Activated CD4-positive, CD25-positive, alpha-beta regulatory T cell (primary cell): ENCODE measurements at regions not wholly inside any gene's neighbourhood (a gene's known extent, or its start where the extent isn't known, plus 50 kb on each side); places are given as distances from the start of the nearest gene placed in this dataset.
"Not testable (repeated sequence)": the region's sequence is repeated elsewhere in the genome, so short reads cannot be mapped to it uniquely, and the experiment has no call there.

Experiments used
- DNase-seq, 4 experiments: peaks; one replicate each; lab custom pipeline; 2025; lab: John Stamatoyannopoulos, UW

DNA sequence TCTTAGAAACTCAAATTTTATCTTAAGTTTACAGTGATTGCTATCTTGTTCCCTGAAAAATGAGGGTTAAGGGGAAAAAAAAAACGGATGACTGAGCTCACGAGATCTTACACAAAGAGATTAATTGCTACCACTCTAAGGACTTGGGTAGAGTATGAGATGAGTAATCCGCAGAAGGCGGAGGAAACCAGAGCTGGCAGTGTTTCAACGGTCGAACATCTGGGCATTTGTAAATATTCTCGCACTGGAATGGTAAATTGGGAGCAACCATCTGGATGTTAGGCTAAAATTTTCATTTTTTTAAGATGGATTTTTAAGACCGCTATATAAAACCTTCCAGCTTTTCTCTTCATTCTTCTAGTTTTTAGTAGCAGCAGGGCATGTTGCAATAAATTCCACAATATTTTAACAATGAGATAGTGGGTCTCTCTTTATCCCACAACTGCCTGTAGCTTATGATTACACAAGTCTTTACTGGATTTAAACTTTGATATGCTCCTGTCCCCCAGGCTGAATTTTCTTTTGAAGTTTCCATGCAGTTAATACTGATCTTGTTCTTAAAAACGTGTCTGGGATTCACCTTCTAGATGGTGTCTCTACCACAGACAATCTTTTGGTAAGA, 1324.1 kb downstream of the AACS start:
- DNase-seq, result no peak

DNA sequence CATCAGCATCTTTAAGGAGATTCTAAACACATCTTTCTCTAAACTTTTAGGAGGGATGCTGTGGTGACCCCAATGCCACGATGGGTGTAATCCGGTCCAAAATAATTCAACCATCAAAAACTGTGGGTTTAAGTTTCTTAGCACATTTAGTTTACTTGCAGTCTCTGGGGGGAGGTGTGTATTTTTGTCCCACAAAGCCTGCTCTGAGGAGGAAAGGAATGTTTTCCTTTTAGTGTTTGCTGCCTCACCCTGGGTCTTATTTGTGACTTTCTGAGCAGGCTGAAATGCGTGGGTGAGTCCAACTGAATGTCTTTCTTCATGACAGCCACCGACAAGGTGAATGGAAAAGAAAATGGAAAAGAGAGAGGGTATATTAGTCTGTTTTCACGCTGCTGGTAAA, 1324.7 kb downstream of the AACS start:
- DNase-seq, result no peak

DNA sequence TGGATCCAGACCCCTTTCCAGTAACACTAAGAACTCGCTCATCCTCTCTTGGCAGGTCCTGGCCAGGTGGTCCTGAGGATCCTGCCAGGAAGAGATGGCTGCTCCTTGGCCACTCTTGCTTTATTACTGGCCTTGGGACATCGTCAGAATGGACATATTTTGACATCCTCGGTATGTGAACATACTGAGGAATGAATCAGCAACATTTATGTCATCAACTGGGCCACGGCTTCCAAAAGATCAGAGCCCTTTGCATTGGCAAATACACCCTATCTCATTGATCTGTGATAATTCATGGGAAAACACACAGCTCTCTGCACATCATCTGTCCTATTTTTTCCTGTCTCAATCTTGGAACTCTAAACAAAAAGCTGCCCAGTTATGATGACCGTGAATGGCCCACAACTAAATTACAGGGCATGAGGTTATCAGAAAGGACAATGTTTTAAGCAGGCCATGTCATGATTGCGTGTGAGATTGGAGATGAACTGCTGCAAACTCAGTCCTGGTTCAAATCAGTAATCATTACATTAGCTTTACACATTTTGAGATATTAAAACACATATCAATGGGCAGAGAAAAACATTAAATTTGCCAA, 1325.8 kb downstream of the AACS start:
- no peak for DNase-seq

DNA sequence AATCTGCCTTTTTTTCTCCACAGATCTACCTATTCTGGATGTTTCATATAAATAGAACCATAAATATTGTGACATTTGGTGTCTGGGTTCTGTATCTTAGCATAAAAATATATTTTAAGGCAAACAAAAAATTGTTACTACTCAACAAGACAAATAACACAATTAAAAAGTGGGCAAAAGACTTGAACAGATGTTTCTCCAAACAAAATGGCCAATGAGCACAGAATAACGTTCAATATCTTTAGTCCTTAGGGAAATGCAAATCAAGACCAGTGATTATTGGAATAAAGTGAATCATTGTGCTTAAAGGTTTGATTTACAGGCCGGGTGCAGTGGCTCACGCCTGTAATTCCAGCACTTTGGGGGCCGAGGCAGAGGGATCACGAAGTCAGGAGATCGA, 1331.3 kb downstream of the AACS start:
- no peak for DNase-seq

DNA sequence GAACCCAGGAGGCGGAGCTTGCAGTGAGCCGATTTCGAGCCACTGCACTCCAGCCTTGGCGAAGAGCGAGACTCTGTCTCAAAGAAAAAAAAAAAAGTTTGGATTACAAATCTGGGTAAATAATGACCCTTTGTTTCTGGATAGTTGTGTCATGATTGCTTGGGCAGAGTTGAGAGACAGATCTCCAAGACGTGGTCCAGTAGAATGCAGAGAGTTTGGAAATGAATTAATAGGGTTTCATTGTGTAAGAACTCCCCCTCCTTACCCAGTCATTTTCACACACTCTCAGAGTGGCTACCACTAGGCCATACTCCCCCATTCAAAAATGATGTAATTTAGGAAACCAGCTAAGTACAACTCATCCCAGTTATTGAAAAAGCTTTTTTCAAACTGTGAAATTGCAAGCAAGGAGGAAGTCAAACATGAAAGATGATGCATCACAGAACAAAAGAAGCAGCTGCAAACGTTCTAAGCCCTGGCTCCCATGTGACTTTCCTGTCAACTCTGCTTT, 1331.9 kb downstream of the AACS start:
- no peak for DNase-seq

DNA sequence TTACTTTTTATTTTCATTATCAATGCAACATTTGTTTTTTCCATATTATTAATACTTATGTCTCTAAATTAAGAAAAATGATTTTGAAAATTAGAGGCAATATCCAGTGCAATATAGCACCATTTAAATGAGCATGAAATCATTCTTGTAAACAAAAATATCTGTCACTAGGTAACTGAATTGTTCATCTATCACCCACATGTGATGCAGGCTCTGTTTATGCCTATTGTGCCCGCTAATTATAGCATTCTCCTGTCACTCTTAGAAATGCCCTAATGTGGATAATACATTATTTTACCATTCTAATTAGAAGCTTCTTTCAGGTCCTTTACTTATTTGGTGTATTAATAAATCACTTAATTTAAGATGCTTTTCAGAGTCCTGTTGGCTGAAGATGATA, 1332.4 kb downstream of the AACS start:
- no peak for DNase-seq

DNA sequence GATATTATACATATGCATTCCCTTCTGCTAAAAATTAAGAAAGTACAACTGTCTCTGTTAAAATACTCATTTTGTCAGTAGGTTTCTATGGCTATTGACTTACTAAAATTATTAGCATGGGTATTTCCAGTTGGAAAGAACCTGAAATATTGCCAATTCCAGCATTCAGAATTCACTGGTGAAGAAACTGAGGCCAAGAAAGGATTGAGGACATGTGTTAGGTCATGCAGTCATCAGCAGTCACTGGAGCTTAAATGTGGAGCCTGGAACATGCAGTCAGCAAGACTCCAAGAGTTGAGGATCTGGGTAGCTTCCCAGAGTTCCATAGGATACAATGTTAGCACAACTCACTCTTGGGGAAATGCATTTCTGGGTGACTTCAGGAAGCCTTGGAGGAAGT, 1335.6 kb downstream of the AACS start:
- no peak for DNase-seq

DNA sequence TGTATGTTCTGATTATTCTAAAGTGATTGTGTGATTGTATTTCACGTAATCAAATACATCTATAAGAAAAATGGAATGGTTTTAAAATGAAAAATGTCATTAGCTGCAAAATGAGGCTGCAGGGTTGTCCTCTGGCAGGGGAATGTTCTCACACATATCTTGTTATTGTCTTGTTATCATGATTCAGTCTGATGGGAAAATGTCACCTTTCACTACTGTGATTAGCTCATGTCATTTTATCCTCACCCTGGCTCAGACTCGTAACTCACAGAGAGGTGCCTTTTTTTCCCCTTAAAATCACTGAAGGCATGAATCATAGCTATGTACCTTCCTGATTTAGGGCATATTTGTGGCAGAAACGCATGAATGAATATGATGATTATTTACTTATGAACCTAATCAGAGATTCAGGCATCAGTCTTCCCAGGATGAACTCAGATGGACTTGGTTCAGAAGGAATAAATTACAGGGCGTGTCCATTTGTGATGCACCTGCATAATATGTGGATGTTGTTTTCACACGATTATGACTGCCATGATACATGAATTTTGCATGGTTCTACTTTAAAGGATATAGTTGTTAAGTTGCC, 1339.2 kb downstream of the AACS start:
- DNase-seq, result no peak

DNA sequence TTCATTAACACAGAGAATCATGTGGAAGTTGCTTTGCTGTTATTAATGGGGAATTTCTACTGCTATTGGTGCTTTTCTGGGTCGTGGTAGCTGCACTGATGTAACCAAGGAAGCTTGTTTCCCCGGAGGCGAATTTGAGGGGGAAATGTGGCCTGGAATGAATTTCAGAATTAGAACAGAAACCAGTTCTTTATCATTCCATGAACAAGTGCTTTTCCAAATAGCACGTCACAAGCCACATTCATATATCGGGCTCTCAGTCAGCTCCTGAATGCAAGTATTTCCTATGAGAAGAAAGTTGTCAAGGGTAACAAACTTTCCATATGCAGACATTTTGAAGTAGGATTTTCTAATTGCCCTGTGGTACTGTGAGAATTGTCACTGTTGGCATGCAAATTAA, 1353.2 kb downstream of the AACS start:
- no peak for DNase-seq

DNA sequence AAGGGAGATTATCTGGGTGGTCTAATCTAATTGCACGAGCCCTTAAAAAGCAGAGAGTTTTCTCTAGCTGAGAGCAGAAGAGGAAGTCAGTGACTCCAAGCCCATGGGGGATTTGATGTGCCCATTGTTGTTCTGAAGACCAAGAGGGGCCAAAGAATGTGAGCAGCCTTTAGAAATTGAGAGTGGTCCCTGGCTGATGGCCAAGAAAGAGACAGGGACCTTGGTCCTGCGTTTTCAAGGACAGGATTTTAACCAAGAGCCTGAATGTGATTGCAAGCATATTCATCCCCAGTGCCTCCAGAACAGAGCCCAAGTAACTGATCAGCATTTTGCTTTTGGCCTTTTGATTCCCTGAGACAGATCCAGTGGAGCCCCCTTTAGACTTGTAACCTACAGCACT, 1353.9 kb downstream of the AACS start:
- DNase-seq, result no peak

DNA sequence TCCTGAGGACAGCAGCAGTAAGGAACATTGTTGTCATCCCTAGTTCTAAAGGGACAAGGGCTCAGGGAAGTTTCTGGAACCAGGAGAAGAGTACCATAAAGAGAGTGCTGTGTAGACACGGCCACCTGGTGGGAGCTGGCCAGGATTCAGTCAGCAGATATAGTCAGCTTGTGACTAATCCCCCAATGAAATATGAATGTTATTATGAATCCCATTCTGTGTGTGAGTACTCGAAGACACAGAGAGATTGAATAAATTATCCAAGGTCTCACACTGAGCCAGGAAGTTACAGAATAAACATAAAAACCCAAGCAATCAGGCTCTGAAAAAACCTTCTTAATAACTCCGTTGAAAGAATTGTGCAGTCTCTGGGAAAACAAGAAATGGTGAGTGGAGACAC, 1359.5 kb downstream of the AACS start:
- no peak for DNase-seq

DNA sequence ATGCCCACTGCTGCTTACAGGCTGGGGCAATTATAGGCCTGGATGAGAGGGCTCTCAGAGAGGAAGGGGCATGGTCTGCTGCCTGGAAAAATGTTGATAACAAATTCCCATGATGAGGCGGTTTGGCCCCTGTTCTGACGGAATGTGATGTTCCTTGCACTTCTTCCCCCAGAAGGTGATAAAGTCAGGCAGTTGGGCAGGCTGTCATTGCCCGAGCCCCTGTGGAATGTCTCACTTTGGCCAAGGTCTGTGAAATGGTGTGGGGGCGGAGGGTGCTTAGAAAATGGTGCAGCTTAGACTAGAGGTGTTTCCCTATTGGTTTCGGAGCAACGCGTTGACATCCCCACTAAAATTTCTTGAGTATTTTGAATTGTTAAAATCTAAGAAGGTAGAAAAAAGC, 1360.0 kb downstream of the AACS start:
- no peak for DNase-seq

DNA sequence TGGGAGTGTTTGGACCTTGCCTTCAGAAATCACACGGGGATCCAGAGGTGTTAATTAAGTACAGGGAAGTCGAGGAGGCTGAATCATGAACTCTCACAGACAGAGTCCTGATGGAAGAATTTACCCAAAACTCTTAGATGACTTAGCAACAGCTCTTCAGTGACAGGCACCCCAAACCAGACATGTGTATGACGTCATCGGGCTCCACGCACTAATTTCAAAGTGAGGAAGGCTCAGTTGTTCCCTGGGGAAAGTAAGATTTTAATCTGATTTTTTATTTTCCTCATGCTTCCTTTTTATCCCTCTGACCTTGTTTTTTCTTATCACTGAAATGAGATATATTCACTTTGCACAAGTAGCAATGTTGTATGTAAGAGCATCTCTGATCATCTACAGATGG, 1363.5 kb downstream of the AACS start:
- DNase-seq, result no peak

DNA sequence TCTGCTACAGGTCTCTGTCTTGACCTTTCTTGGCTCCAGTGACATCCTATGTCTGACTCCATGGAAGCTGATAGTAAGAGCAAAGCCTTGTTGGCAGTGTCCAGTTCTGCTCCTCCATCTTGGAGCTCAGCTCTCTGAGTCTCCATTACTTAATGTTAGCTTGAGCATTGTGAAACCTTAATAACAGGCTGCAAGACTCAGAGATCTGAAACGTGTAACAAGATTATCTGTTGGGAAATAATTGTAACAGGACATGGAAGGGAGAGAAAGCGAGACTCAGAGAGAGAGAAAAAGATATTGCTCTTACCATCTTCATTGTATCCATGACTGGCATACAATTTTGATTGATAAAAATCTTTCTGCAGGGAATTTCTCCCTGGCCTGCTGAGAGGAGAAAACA, 1365.7 kb downstream of the AACS start:
- DNase-seq, result no peak

DNA sequence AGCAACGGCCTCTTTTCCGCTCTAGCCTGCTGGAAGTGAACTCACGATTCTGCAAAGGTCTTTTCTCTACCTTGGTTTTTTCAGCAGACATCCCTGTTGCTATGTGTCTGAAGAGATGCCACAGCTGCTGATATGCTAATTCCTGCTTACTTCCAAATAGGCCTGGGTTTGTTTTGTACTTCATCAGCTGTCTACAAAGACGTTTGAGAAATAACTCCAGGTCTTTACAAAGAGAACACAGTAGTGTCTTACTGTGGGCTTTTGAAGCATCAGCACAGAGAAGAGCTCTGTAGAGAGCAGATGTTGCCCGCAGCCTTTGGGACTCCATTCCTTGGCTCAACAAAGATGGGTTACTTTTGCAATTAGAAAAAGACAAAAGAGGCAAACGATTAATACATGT, 1366.5 kb downstream of the AACS start:
- DNase-seq, result no peak

DNA sequence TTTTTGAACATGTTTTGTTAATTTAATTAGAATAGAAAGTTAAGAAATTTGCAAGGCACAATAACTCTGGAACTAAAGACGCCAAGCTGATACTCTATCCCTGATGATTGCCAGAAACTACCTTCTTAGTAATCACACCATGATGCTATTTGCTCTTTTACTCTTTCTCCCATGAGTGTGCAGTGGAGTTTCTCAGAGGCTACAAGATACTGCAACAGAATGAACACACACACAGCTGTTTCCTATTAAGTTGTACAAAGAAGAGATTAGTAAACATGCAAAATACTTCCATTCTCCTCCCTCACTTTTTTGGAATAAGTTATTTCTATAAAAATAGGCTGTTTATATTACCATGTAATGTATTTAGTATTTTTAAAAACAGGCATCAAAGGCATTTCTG, 1367.5 kb downstream of the AACS start:
- no peak for DNase-seq

DNA sequence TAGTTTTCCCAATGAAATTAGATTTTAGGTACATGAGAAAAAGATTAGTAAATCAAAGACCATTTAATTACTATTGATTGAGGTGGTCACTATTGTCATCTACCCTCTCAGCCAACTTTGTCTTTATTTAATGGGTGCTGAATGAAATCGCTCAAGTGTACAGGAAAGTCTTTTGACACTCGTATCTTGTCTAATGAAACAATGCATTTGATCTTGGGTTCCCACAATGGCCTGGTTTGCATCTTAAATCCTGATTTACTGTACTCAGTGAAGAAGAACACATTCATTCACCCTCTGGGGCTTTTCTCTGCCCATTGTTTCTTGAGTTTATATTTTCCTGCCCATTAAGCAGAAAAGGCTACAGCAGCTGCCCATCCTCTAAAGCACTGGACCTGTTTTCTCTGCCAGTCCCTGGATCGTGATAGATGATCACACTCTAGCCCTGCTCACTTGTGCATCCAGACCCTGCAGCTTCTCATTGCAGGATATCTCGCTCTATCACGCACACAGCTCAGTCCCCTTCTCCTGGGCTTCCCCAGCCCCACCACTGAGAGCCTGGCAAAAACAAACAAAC, 1369.3 kb downstream of the AACS start:
- DNase-seq, result no peak

DNA sequence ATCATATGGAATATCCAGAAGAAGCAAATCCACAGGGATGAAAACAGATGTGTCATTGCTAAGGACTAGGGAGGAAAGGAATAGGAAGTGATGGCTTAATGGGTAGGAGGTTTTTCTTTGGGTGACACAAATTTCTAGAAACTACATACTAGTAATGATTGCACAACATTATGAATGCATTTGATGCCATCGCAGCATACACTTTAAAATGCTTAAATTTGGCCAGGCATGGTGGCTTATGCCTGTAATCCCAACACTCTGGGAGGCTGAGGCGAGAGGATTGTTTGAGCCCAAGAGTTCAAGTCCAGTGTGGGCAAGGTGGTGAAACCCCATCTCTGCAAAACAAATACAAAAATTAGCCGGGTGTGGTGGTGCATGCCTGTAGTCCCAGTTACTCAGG, 1370.8 kb downstream of the AACS start:
- DNase-seq, result no peak

DNA sequence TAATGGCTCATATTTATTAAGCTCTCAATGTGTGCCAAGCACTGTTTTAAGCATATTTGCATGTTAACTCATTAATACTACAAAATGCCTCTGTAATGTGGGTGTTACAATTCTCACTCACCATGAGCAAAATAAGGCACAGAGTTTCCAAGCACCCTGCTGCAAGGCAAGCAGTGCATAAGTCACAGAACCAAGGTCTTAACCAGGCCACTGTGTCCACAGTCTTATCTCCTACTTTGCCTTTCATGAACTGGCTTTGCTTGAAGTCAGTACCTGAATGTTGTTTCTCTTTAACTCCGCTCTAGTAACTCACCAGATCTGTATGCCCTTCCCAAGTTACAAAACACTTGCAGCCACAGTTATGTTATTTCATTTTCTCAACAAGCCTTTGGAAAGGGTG, 1372.7 kb downstream of the AACS start:
- DNase-seq, result no peak

DNA sequence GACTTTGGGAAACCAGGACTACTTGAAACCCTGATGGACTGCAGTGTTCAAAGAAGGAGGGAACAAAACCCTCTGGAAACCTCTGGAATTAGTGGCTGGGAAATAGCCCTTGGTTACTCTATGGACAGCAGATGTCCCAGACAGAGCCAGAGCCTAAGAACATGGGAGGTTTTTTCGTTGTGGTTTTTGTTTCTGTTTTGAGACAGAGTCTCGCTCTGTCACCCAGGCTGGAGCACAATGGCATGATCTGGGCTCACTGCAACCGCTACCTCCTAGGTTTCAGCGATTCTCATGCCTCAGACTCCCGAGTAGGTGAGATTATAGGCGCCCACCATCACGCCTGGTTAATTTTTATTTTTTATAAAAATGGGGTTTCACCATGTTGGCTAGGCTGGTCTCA, 1378.7 kb downstream of the AACS start:
- DNase-seq, result no peak

DNA sequence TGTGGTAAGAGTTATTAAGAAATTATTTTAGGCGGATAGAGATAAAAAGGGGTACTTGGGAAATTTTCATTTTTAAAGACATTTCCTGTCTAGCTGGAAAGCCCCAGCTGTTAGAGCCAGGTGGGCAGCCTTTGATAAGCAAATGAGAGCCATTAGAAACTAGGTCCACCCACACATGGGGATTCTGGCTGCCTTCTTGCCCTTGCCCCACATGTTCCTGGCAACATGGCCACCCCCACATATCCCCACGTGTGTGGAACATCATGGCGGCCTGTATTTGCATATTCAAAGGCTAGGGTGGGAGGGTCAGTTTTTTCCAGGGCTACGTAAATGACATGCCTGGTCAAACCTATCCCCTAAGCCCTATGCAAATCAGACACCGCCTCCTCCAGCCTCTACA, 1382.1 kb downstream of the AACS start:
- no peak for DNase-seq

DNA sequence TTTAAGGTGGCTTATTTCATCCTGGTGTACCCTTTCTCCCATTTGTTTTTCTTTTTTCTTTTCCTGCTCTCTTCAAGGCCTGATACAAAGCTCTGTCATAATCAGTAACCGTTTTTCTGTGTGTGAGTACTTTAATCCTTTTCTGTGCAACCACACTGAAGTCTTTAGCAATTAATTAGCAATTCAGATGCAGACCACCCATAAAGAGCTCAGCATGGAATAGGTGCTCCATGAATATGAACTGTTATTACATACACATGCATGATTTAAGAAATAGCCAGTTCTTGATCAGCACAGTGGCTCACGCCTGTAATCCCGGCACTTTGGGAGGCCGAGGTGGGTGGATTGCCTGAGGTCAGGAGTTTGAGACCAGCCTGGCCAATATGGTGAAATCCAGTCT, 1386.6 kb downstream of the AACS start:
- no peak for DNase-seq

DNA sequence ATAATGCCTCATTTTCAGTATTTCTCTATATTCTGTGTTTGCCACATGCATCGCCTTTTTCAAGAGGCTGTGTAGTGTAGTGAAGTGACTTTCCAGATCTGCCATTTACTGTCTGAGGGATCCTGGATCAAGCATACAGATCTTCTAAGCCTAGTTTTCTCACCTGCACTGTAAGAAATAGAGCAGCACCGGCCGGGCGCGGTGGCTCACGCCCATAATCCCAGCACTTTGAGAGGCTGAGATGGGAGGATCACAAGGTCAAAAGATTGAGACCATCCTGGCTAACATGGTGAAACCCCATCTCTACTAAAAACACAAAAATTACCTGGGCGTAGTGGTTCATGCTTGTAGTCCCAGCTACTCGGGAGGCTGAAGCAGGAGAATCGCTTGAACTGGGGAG, 1387.5 kb downstream of the AACS start:
- not testable (repeated sequence) for DNase-seq

DNA sequence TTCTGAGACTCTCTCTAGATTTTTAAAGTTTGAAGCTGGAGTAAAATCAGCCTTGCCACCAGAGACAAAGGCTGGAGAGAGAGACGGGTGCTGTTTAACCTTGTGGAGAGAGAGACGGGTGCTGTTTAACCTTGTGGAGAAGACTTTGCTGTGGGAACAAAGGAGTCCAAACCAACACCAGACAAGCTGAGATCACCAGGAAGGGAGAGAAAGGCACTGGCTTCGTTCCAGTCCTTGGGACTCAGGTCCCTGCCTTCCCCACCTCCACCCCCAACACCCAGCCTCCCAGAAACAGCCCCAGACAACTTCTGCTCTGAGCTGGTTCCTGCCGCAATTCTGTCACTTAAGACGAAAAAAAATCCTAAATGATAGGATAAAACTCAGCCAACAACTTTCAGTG, 1389.3 kb downstream of the AACS start:
- DNase-seq, result no peak
